ENCODE measurements at regions not wholly inside any gene's neighbourhood (a gene's known extent, or its start where the extent isn't known, plus 50 kb on each side); places are given as distances from the start of the nearest gene placed in this dataset.

- intact Hi-C loops (cut with DNase I; ENCODE audit: low total_unique reads), result no loop called here
- Histone ChIP-seq H3K4me3 (no peak overlapping the region), H3K4me1 (no peaks in the 10 kb centered on the region), H3K36me3 (no peaks in the 10 kb centered on the region), H3K27ac (no peak overlapping the region), H3K9me3 (no peaks in the 10 kb centered on the region), H3K27me3 (no peaks in the 10 kb centered on the region)
- DNase-seq (ENCODE audit: low spot score in 2 of 2), result no peak
- TF ChIP-seq POLR2A (IDR thresholded peaks at IDR 0.05) (no peak), CTCF (IDR thresholded peaks at IDR 0.05) (no peak), POLR2AphosphoS5 (IDR thresholded peaks at IDR 0.05) (no peak)
Measured at GRCh38 chr13:107582171-107582570, 633.2 kb downstream of the LIG4 start.

GRCh38 chr13:107580741-107581412 lies 634.5 kb downstream of the LIG4 start:
- Histone ChIP-seq H3K36me3 (no peaks in the 10 kb centered on the region), H3K9me3 (no peaks in the 10 kb centered on the region), H3K27me3 (no peaks in the 10 kb centered on the region), H3K4me3 (no peak overlapping the region), H3K4me1 (no peaks in the 10 kb centered on the region), H3K27ac (no peak overlapping the region)
- intact Hi-C loops (cut with DNase I; ENCODE audit: low total_unique reads), result no loop called here
- no peak for DNase-seq (ENCODE audit: low spot score in 2 of 2)
- TF ChIP-seq POLR2AphosphoS5 (IDR thresholded peaks at IDR 0.05), result no peak
- TF ChIP-seq CTCF (IDR thresholded peaks at IDR 0.05), result no peak
- TF ChIP-seq POLR2A (IDR thresholded peaks at IDR 0.05), result no peak

GRCh38 chr13:107576430-107576829 lies 638.9 kb downstream of the LIG4 start:
- no peak overlapping the region for H3K27ac ChIP-seq
- no peaks in the 10 kb centered on the region for H3K27me3 ChIP-seq
- DNase-seq (ENCODE audit: low spot score in 2 of 2), result no peak
- intact Hi-C loops (cut with DNase I; ENCODE audit: low total_unique reads), result no loop called here
- H3K36me3 ChIP-seq, result no peaks in the 10 kb centered on the region
- no peaks in the 10 kb centered on the region for H3K4me1 ChIP-seq
- no peaks in the 10 kb centered on the region for H3K9me3 ChIP-seq
- TF ChIP-seq POLR2AphosphoS5 (IDR thresholded peaks at IDR 0.05), result no peak
- TF ChIP-seq CTCF (IDR thresholded peaks at IDR 0.05), result no peak
- no peak for TF ChIP-seq POLR2A (IDR thresholded peaks at IDR 0.05)
- no peak overlapping the region for H3K4me3 ChIP-seq

- Histone ChIP-seq H3K27ac (no peak overlapping the region), H3K36me3 (no peaks in the 10 kb centered on the region), H3K27me3 (no peaks in the 10 kb centered on the region), H3K9me3 (no peaks in the 10 kb centered on the region), H3K4me3 (no peak overlapping the region), H3K4me1 (no peaks in the 10 kb centered on the region)
- no peak for TF ChIP-seq POLR2A (IDR thresholded peaks at IDR 0.05)
- no peak for TF ChIP-seq POLR2AphosphoS5 (IDR thresholded peaks at IDR 0.05)
- no peak for TF ChIP-seq CTCF (IDR thresholded peaks at IDR 0.05)
- DNase-seq (ENCODE audit: low spot score in 2 of 2), result no peak
- intact Hi-C loops (cut with DNase I; ENCODE audit: low total_unique reads), result no loop called here
Measured at GRCh38 chr13:107574517-107575210, 640.7 kb downstream of the LIG4 start.

GRCh38 chr13:107573184-107573583 lies 642.2 kb downstream of the LIG4 start:
- no peak overlapping the region for H3K27ac ChIP-seq
- H3K27me3 ChIP-seq, result no peaks in the 10 kb centered on the region
- no peak for TF ChIP-seq POLR2A (IDR thresholded peaks at IDR 0.05)
- no peak for TF ChIP-seq CTCF (IDR thresholded peaks at IDR 0.05)
- TF ChIP-seq POLR2AphosphoS5 (IDR thresholded peaks at IDR 0.05), result no peak
- H3K4me1 ChIP-seq, result no peaks in the 10 kb centered on the region
- DNase-seq (ENCODE audit: low spot score in 2 of 2), result no peak
- H3K4me3 ChIP-seq, result no peak overlapping the region
- no peaks in the 10 kb centered on the region for H3K9me3 ChIP-seq
- intact Hi-C loops (cut with DNase I; ENCODE audit: low total_unique reads), result no loop called here
- H3K36me3 ChIP-seq, result no peaks in the 10 kb centered on the region

Data from breast epithelium (tissue), 4 donors.